ENCODE measurements at regions not wholly inside any gene's neighbourhood (a gene's known extent, or its start where the extent isn't known, plus 50 kb on each side); places are given as distances from the start of the nearest gene placed in this dataset.

GRCh38 chr6:81484251-81484650, 268.2 kb downstream of the TENT5A start:
- Histone ChIP-seq H3K9me3 (ENCODE audit: control insufficient read depth in 1 of 2, insufficient read depth in 1 of 2, low read depth in 1 of 2, low read length in 2 of 2) (no peaks in the 10 kb centered on the region), H3K79me2 (ENCODE audit: insufficient read depth, low read length) (no peaks in the 10 kb centered on the region), H3K4me1 (ENCODE audit: control insufficient read depth in 1 of 2, insufficient read depth in 2 of 2, low read length in 2 of 2) (peaks cover 3 to 5% of the 10 kb centered on the region in 2 experiments; a peak in 2 of 4 replicates), H3K9ac (ENCODE audit: low read length) (no peak overlapping the region), H3K27ac (ENCODE audit: low read depth, low read length) (no peak overlapping the region), H3K4me2 (ENCODE audit: low read length) (no peak overlapping the region), H3K9me2 (ENCODE audit: insufficient read depth) (no peaks in the 10 kb centered on the region), H3K4me3 (replicated peaks in 1 of 2; ENCODE audit: low read depth in 1 of 2, low read length in 2 of 2) (no peak overlapping the region), H3K27me3 (ENCODE audit: insufficient read depth, low read length) (no peaks in the 10 kb centered on the region), H4K20me1 (ENCODE audit: insufficient read depth) (no peaks in the 10 kb centered on the region), H2AFZ (ENCODE audit: low read depth, low read length, poor library complexity, severe bottlenecking) (no peak overlapping the region), H3K36me3 (ENCODE audit: control insufficient read depth in 1 of 2, insufficient read depth in 2 of 2, low read length in 2 of 2) (no peaks in the 10 kb centered on the region)
- ChIA-PET POLR2A (no interaction called here), RAD21 (ENCODE audit: low non-redundant PET in 1 of 2, low total read pairs in 2 of 2, uncharacterized antibody in 2 of 2, unreplicated experiment in 2 of 2) (no interaction called here), CTCF (no interaction called here)
- no peak for DNase-seq (ENCODE audit: low read depth, low spot score)
- intact Hi-C loops (cut with micrococcal nuclease): no loop called here
- TF ChIP-seq ZBTB33 (IDR thresholded peaks at IDR 0.05; ENCODE audit: extremely low read depth, insufficient replicate concordance, low read length) (no peak), ZNF274 (IDR thresholded peaks at IDR 0.05; ENCODE audit: low read depth, low read length) (no peak), POLR2AphosphoS5 (IDR thresholded peaks at IDR 0.05; ENCODE audit: low read depth, low read length) (no peak), TCF7L2 (IDR thresholded peaks at IDR 0.05; ENCODE audit: borderline replicate concordance, extremely low read depth, insufficient read depth, insufficient read length) (no peak), SIN3A (IDR thresholded peaks at IDR 0.05; ENCODE audit: low read depth) (no peak), JUND (IDR thresholded peaks at IDR 0.05) (no peak), ZFX (IDR thresholded peaks at IDR 0.05) (no peak), ELF1 (IDR thresholded peaks at IDR 0.05; ENCODE audit: borderline replicate concordance, low read depth) (no peak), POLR2A (IDR thresholded peaks at IDR 0.05; ENCODE audit: borderline replicate concordance, extremely low read depth, insufficient read depth, insufficient read length) (no peak), SRF (IDR thresholded peaks at IDR 0.05; ENCODE audit: low read depth) (no peak), CEBPB (IDR thresholded peaks at IDR 0.05; ENCODE audit: low read depth) (no peak), ATF3 (IDR thresholded peaks at IDR 0.05) (no peak), RAD21 (IDR thresholded peaks at IDR 0.05; ENCODE audit: low read depth) (no peak), MAX (IDR thresholded peaks at IDR 0.05) (no peak), YY1 (IDR thresholded peaks at IDR 0.05; ENCODE audit: extremely low read depth, insufficient replicate concordance, low read depth, low read length) (no peak), SP1 (IDR thresholded peaks at IDR 0.05; ENCODE audit: low read depth) (no peak)
- no TSS peak for BruUV-seq (replicated peaks)
- ATAC-seq: no peak
